ENCODE measurements at regions not wholly inside any gene's neighbourhood (a gene's known extent, or its start where the extent isn't known, plus 50 kb on each side); places are given as distances from the start of the nearest gene placed in this dataset.

GRCh38 chr5:135680713-135681112, 101.9 kb upstream of the CXCL14 start:
- no peak overlapping the region for H3K4me2 ChIP-seq (ENCODE audit: extremely low read depth, insufficient read depth, low read length)
- H3K79me2 ChIP-seq (ENCODE audit: control insufficient read depth, insufficient read depth, low read length) = no peaks in the 10 kb centered on the region
- no peak overlapping the region for H3K9ac ChIP-seq (ENCODE audit: insufficient read depth, low read length)
- no peaks in the 10 kb centered on the region for H3K4me1 ChIP-seq (ENCODE audit: control insufficient read depth, extremely low read depth, insufficient read depth, low read length)
- H3K27ac ChIP-seq (ENCODE audit: insufficient read depth, low read length) = no peak overlapping the region
- no peaks in the 10 kb centered on the region for H4K20me1 ChIP-seq (ENCODE audit: control insufficient read depth, extremely low read depth, insufficient read depth, low read length)
- no peak overlapping the region for H2AFZ ChIP-seq (ENCODE audit: low read length)
- no peaks in the 10 kb centered on the region for H3K9me3 ChIP-seq (ENCODE audit: control insufficient read depth, insufficient read depth, low read depth, low read length)
- H3K4me3 ChIP-seq (replicated peaks in 1 of 4; ENCODE audit: control extremely low read depth in 1 of 4, insufficient read depth in 1 of 4, low read depth in 3 of 4, low read length in 4 of 4) = no peak overlapping the region
- TF ChIP-seq CTCF (conservative IDR thresholded peaks at IDR 0.05 in 1 of 2, IDR thresholded peaks at IDR 0.05 in 1 of 2; ENCODE audit: low read depth in 1 of 2, low read length in 2 of 2) (no peak), EZH2 (IDR thresholded peaks at IDR 0.05; ENCODE audit: low read length, missing control alignments) (no peak)
- H3K27me3 ChIP-seq (ENCODE audit: control insufficient read depth, insufficient read depth, low read length) = no peaks in the 10 kb centered on the region
- DNase-seq (ENCODE audit: low read depth in 2 of 2) = no peak
- no peaks in the 10 kb centered on the region for H3K36me3 ChIP-seq (ENCODE audit: control insufficient read depth, insufficient read depth, low read length)

DNA sequence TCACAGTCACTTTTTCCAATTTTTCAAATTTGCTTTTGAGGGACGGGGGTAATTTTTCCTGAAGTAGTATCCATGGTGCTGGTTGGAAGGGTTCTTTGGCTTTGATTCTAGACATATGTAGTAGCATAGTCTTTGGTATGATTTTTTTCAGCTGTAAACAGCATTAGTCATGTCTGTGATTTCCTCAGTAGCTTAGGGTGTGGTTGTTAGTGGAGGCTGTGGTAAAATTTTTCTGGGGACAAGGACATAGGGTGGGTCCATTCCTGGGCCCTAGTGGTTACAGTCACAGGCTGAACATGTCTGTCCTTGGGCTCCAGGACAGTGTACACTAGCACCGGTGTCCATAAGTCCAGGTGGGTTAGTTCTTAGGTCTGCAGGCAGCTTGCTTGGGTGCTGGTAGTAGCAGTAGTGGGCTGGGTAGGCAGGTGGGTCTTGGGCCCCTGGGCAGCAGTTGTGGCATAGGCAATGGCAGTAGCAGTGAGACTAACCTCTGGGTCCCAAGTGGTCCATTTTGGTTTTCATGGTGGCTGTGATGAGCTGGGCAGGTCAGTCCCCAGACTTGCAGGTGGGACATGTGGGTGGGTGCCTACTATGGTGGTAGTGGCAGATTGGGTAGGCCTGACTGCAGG, 100.0 kb upstream of the CXCL14 start:
- no peaks in the 10 kb centered on the region for H3K9me3 ChIP-seq (ENCODE audit: control insufficient read depth, insufficient read depth, low read depth, low read length)
- H3K4me1 ChIP-seq (ENCODE audit: control insufficient read depth, extremely low read depth, insufficient read depth, low read length) = no peaks in the 10 kb centered on the region
- no peak for TF ChIP-seq CTCF (conservative IDR thresholded peaks at IDR 0.05 in 1 of 2, IDR thresholded peaks at IDR 0.05 in 1 of 2; ENCODE audit: low read depth in 1 of 2, low read length in 2 of 2)
- TF ChIP-seq EZH2 (IDR thresholded peaks at IDR 0.05; ENCODE audit: low read length, missing control alignments) = no peak
- no peak for DNase-seq (ENCODE audit: low read depth in 2 of 2)
- no peak overlapping the region for H3K4me2 ChIP-seq (ENCODE audit: extremely low read depth, insufficient read depth, low read length)
- H2AFZ ChIP-seq (ENCODE audit: low read length) = no peak overlapping the region
- H3K36me3 ChIP-seq (ENCODE audit: control insufficient read depth, insufficient read depth, low read length) = no peaks in the 10 kb centered on the region
- no peaks in the 10 kb centered on the region for H3K27me3 ChIP-seq (ENCODE audit: control insufficient read depth, insufficient read depth, low read length)
- H3K9ac ChIP-seq (ENCODE audit: insufficient read depth, low read length) = no peak overlapping the region
- H3K27ac ChIP-seq (ENCODE audit: insufficient read depth, low read length) = no peak overlapping the region
- no peaks in the 10 kb centered on the region for H3K79me2 ChIP-seq (ENCODE audit: control insufficient read depth, insufficient read depth, low read length)
- no peak overlapping the region for H3K4me3 ChIP-seq (replicated peaks in 1 of 4; ENCODE audit: control extremely low read depth in 1 of 4, insufficient read depth in 1 of 4, low read depth in 3 of 4, low read length in 4 of 4)
- H4K20me1 ChIP-seq (ENCODE audit: control insufficient read depth, extremely low read depth, insufficient read depth, low read length) = no peaks in the 10 kb centered on the region

- no peak overlapping the region for H3K27ac ChIP-seq (ENCODE audit: insufficient read depth, low read length)
- no peaks in the 10 kb centered on the region for H3K4me1 ChIP-seq (ENCODE audit: control insufficient read depth, extremely low read depth, insufficient read depth, low read length)
- H3K36me3 ChIP-seq (ENCODE audit: control insufficient read depth, insufficient read depth, low read length) = no peaks in the 10 kb centered on the region
- no peaks in the 10 kb centered on the region for H3K9me3 ChIP-seq (ENCODE audit: control insufficient read depth, insufficient read depth, low read depth, low read length)
- no peak overlapping the region for H3K4me3 ChIP-seq (replicated peaks in 1 of 4; ENCODE audit: control extremely low read depth in 1 of 4, insufficient read depth in 1 of 4, low read depth in 3 of 4, low read length in 4 of 4)
- DNase-seq (ENCODE audit: low read depth in 2 of 2) = no peak
- no peaks in the 10 kb centered on the region for H4K20me1 ChIP-seq (ENCODE audit: control insufficient read depth, extremely low read depth, insufficient read depth, low read length)
- H3K4me2 ChIP-seq (ENCODE audit: extremely low read depth, insufficient read depth, low read length) = no peak overlapping the region
- no peak for TF ChIP-seq CTCF (conservative IDR thresholded peaks at IDR 0.05 in 1 of 2, IDR thresholded peaks at IDR 0.05 in 1 of 2; ENCODE audit: low read depth in 1 of 2, low read length in 2 of 2)
- no peak for TF ChIP-seq EZH2 (IDR thresholded peaks at IDR 0.05; ENCODE audit: low read length, missing control alignments)
- H3K9ac ChIP-seq (ENCODE audit: insufficient read depth, low read length) = no peak overlapping the region
- H3K79me2 ChIP-seq (ENCODE audit: control insufficient read depth, insufficient read depth, low read length) = no peaks in the 10 kb centered on the region
- no peak overlapping the region for H2AFZ ChIP-seq (ENCODE audit: low read length)
- no peaks in the 10 kb centered on the region for H3K27me3 ChIP-seq (ENCODE audit: control insufficient read depth, insufficient read depth, low read length)
Measured at GRCh38 chr5:135671966-135672365, 93.2 kb upstream of the CXCL14 start.

Data from fibroblast of lung (primary cell).